ENCODE measurements at regions not wholly inside any gene's neighbourhood (a gene's known extent, or its start where the extent isn't known, plus 50 kb on each side); places are given as distances from the start of the nearest gene placed in this dataset.

GRCh38 chr10:46227936-46228562 is 58.7 kb upstream of the ANTXRL start:
- DNase-seq (ENCODE audit: low spot score): no peak

DNA sequence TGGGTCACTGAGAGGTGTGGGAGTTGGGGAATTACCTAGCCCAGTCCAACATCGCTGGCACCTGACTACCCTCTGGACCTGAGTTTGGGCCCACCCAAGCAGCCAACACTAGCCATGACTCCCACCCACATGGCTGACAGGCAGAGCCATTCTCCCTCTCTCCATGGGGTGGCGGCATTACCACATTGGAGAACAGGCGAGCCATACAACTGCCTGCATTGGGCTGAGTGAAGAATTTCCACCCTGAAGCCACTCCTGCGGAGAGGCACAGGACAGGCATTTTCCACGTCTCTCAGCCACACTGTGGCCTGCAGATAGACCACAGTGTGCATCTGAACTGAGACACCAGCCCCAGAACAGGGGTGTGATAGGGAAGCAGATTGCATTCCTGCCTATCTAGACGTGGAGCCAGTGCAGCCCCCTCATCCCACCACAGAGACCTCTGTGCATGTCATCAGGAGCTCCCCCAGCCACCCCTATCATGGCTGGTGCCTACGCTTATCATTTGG is 58.2 kb upstream of the ANTXRL start:
- DNase-seq (ENCODE audit: low spot score): peak; percentile 78

DNA sequence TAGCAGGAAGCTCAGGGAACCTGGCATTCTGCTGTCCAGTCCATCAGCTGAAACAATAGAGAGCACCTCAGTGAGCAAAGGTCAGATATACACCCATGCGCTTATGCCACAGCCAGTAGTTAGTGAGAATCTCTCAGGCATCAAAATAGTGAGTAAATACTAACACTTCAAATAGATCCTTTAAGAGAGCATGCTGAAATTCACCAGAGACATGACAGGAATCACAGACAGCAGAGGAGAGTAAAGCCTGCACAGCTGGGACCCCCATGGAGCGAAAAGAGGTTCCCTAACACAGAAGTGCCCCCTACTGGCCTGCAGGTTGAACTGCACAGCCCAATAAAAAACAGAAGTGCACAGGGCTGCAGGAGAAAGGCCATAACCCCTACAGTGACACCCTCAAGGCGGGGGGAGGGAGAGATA is 57.6 kb upstream of the ANTXRL start:
- DNase-seq (ENCODE audit: low spot score): no peak

DNA sequence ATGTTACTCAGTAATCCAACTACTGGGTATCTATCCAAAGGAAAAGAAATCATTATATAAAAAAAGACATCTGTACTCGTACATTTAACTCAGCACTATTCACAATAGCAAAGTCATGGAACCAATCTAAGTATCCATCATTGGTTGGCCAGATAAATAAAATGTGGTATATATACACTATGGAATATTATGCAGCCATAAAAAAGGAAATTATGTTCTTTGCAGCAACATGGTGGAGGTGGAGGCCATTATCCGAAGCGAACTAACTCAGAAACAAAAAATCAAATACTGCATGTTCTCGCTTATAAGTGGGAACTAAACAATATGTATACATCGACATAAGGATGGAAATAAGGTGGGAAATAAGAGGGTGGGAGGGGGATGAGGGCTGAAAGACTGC is 56.2 kb upstream of the ANTXRL start:
- no peak for DNase-seq (ENCODE audit: low spot score)

DNA sequence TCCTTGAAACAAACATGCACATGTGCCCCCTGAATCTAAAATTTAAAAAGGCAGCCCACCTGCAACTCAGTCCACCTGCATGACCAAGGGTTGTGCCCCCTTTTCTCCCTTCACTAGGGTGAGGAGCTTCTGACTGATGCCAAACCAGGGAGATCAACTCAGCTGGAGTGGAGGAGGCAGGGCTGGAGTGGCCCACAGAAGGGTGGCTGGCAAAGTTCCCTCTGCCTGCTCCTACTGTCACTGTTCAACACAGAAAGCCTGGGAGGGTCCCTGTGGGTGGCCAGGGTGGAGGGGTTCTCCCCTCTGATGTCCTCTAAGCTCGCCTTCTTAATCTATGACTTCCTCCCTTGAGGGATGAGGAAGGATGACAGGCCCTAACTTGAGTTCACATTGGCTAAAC is 55.7 kb upstream of the ANTXRL start:
- DNase-seq (ENCODE audit: low spot score): no peak

GRCh38 chr10:46232084-46232483 is 54.7 kb upstream of the ANTXRL start:
- DNase-seq (ENCODE audit: low spot score): no peak

GRCh38 chr10:46232666-46233065 is 54.1 kb upstream of the ANTXRL start:
- DNase-seq (ENCODE audit: low spot score): no peak

- no peak for DNase-seq (ENCODE audit: low spot score)
Observed at GRCh38 chr10:46233181-46233580, 53.6 kb upstream of the ANTXRL start.

DNA sequence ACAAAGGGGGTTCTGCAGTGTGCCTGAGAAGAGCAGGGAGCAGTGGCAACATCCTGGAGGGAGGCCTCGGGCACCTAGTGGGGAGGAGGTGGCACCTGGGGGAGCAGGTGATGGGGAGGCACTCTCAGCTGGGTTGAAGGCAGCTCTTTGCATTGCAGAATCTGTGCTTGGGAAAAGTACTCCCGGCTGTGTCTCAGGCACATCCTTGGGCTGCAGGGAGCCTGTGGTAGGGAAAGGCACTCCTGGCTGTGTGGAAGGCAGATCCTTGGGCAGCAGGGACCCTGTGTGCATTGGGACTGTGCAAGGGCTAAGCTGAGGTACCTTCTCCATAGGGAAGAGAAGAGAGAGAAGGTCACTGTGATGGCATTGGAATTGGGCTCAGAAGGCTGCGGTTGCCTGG is 52.8 kb upstream of the ANTXRL start:
- no peak for DNase-seq (ENCODE audit: low spot score)

GRCh38 chr10:46234431-46235060 is 52.3 kb upstream of the ANTXRL start:
- DNase-seq (ENCODE audit: low spot score): no peak

GRCh38 chr10:46235705-46236545 is 50.9 kb upstream of the ANTXRL start:
- DNase-seq (ENCODE audit: low spot score): no peak

- no peak for DNase-seq (ENCODE audit: low spot score)
Observed at GRCh38 chr10:46236546-46236887, 50.3 kb upstream of the ANTXRL start.

DNA sequence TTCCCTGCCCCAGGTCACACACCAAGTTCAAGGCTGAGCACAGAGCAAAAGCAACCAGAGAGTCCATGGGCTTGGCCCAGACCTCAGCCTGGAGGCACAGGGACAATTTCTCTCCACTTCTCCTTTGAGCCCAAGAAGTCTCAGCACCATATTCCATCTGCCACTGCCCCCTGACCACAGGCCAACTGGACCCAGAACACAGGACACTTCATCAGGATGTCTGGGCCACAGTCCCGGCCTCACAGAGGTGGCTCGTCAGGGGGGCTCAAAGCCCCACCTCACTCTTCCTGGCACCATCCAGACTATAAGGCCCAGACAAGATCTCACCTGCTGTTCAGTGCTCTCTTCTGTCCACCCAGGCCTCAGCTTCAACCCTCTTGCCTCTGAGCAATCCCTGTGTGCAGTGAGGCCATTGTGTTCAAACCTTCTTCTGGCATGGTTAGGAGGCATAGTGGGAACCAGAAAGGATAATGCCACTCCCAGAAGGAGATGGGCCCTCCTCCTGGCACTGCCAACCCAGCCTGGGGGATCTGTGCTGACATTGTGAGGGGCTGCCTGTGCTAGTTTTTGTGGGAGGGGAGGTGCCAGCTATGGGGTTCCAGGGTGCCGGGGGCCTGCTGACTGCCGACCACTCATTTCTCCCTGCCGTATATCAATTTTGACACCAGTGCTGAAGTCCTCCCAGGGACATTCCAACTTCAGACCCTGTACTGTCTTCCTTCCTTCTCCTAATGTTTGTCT is 49.7 kb upstream of the ANTXRL start:
- DNase-seq (ENCODE audit: low spot score): no peak
